HG03039 (cell line): ENCODE measurements at regions not wholly inside any gene's neighbourhood (a gene's known extent, or its start where the extent isn't known, plus 50 kb on each side); places are given as distances from the start of the nearest gene placed in this dataset.
"Not testable (repeated sequence)": the region's sequence is repeated elsewhere in the genome, so short reads cannot be mapped to it uniquely, and the experiment has no call there.

Experiments
- ATAC-seq: cut with Tn5 transposase; IDR thresholded peaks from one replicate; pipeline ENCODE4 v1.9.1; 2021; ENCODE audit warnings: mild to moderate bottlenecking, moderate library complexity; ENCODE audit not compliant: unreplicated experiment

DNA sequence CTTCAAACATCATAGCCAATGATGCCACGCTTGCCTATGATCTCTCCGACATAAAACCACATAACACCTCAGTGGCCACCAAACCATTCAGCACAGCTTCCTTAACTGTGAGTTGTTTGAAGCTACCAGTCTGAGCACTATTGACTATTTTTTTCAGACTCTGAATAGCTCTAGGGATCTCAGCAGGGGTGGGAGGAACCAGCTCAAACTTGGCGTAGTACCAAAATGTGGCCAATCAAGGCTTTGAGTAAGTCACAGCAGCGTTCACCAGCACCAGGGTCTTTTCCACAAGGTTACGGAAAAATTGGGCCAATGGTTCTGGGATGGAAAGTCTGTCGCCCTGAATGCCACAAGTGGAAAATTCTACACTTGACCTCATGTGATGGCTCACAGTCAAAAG, 70.6 kb downstream of the SMPDL3A start:
- ATAC-seq, result no peak

DNA sequence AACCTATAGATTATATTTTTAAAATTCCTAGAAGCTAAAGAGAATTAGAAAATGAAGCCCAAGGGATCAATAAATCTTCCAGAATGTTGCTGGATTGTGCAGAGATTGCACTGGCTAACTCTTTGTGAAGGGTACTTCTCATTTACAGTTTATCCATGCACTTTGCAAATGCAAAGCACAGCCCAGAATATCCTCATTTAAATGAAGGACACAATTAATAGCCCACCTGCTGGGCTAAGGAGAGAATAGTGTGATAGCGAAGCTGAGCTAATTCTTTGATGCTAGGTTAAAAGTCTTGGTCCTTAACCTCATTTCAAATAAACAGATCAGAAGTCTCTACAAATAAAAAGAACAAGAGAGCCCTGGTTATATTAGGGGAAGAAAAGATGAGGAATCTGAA, 72.5 kb downstream of the SMPDL3A start:
- ATAC-seq, result no peak

GRCh38 chr6:122868137-122868536, 79.1 kb downstream of the SMPDL3A start:
- ATAC-seq, result no peak

GRCh38 chr6:122869437-122870024, 80.5 kb downstream of the SMPDL3A start:
- peak; percentile 90 for ATAC-seq

- no peak for ATAC-seq
Measured at GRCh38 chr6:122871079-122871478, 82.0 kb downstream of the SMPDL3A start.

GRCh38 chr6:122872311-122872710, 83.3 kb downstream of the SMPDL3A start:
- no peak for ATAC-seq

DNA sequence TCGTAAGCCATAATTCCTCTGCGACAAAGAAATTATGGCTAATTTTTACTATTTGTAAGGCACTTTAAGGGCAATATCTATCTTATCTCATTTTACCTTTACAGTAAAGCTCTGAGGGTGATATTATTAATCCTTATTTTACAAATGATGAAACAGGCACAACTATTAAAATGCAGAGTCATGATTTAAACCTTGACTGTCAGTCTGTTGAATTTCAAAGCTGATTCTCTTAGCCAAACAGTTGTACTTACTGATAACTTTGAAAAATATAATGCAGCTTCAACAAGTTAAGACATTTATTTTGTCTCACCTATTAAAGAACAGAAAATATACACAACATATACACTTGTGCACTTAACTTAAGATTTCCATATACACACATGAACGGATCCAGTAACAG, 88.2 kb downstream of the SMPDL3A start:
- ATAC-seq, result no peak

GRCh38 chr6:122878796-122879195, 89.7 kb downstream of the SMPDL3A start:
- no peak for ATAC-seq

GRCh38 chr6:122886481-122886880, 97.4 kb downstream of the SMPDL3A start:
- ATAC-seq, result no peak

GRCh38 chr6:122887941-122888340, 98.9 kb downstream of the SMPDL3A start:
- ATAC-seq, result no peak

DNA sequence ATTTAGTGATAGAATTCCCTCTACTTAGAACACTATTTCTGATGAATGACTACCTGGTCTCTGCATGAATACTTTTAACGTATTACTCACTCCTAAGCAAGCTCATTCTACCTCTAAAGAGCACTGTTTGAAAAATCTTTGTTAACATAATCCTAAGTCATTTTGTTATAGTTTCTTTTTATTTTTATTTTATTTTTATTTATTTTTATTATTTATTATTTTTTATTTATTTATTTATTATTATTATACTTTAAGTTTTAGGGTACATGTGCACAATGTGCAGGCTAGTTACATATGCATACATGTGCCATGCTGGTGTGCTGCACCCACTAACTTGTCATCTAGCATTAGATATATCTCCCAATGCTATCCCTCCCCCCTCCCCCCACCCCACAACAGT, 99.6 kb downstream of the SMPDL3A start:
- not testable (repeated sequence) for ATAC-seq

- ATAC-seq, result no peak
Measured at GRCh38 chr6:122890250-122890649, 101.2 kb downstream of the SMPDL3A start.

GRCh38 chr6:122894791-122895190, 101.2 kb upstream of the CLVS2 start:
- ATAC-seq, result no peak

DNA sequence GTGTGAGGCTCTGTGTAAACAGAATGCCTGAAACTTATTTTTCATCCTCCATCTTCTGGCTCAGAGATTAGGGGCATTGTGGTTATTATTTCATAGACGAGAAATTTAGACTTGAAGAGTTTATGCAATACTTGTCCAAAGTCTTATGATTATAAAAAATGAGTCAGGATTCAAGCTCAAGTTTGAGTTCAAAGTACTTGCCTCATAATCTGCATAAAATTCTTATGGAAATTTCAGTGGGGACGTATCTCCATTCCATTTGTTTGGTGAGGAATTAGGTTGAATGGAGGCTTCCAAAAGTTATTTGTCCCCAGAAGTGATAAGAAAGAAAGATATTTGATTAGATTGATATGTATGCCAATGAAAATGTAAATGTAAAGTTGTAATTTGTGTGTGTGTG, 93.7 kb upstream of the CLVS2 start:
- no peak for ATAC-seq

- no peak for ATAC-seq
Measured at GRCh38 chr6:122903266-122903915, 92.6 kb upstream of the CLVS2 start.

DNA sequence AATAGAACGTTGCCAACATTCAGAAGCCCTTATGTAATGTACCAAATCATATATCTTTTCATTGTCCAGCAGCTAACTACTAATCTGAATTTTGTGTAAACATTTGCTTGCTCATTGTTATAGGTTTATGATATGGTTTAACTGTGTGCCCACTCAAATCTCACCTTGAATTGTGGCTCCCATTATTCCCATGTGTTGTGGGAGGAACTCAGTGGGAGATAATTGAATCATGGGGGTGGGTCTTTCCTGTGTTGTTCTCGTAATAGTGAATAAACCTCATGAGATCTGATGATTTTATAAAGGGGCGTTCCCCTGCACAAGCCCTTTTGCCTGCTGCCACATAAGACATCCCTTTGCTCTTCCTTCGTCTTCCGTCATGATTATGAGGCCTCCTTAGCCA, 91.9 kb upstream of the CLVS2 start:
- ATAC-seq, result no peak

DNA sequence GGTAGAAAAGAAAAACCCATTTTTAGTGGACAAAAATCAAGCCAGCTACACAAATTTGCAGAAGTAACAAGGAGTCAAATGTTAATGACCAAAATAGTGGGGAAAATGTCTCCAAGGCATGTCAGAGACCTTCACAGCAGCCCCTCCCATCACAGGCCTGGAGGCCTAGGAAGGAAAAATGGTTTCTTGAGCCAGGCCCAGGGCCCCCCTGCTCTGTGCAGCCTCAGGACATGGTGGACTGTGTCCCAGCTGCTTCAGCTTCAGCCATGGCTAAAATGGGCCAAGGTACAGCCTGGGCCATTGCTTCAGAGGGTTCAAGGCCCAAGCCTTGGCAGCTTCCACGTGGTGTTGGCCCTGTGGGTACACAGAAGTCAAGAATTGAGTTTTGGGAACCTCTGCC, 82.5 kb upstream of the CLVS2 start:
- no peak for ATAC-seq

DNA sequence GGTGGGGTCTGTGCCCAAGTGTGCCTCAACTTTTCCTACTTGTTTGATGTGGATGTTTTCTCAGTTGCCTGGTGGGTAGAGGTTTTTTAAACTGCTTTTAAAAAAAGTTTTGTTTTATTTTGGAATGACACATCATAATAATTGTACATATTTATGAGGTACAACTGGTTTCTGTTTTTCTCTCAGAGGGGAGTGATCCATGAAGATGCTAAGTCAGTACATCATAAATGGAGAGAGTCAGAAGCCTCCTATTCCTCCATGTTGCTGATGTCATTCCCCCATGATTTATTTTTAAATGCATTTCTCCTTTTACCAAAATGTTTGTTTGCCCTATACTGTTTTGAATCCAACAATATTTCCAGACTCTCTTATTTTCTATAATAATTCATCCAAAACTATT, 77.3 kb upstream of the CLVS2 start:
- ATAC-seq, result no peak

DNA sequence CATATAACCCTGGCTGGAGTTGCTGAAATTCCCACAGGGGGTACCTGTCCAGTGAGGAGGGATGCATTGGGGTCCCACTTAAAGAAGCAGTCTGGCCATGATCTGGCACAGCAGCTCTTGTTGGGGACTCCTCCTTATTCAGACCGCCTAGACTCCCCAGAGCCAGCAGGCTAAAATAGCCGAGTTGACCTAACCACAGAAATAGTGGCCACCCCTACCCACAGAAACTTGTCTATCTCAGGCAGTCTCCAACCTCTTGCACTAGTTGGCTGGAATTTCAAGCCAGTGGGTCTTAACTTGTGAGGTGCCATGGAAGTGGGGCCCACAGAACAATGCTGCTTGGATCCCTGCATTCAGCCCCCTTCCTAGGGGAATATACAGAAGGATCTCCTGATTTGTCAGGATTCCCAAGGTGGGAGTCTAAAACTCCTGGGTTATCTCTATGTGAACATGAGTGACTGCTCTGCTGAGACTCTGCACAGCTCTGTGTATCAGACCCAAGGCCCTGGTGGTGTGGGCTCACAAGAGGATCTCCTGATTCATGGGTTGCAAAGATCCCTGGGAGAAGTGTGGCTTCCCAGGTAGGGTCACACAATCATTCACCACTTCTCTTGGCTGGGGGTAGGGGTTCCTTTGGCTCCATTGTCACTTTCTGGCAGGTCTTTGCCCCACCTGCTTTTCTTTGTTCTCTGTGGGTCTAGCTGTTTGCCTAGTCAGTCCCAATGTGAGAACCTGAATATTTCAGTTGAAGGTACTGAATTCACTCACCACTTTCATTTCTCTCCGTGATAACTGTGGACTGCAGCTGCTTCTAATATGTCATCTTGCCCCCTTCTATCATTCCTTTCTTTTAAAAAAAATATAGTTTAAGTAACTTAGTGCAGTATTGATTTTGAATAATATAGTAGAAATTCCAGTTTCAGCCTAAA, 65.5 kb upstream of the CLVS2 start:
- ATAC-seq, result peak; percentile 87

GRCh38 chr6:122931916-122932315, 64.1 kb upstream of the CLVS2 start:
- no peak for ATAC-seq

DNA sequence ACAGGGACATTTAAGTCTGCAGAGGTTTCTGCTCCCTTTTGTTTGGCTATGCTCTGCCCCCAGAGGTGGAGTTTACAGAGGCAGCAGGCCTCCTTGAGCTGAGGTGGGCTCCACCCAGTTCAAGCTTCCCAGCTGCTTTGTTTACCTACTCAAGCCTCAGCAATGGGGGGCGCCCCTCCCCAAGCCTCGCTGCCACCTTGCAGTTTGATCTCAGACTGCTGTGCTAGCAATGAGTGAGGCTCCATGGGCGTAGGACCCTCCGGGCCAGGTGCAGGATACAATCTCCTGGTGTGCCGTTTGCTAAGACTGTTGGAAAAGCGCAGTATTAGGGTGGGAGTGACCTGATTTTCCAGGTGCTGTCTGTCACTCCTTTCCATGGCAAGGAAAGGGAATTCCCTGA, 51.1 kb upstream of the CLVS2 start:
- not testable (repeated sequence) for ATAC-seq
